GM19395 (cell line): ENCODE measurements at regions not wholly inside any gene's neighbourhood (a gene's known extent, or its start where the extent isn't known, plus 50 kb on each side); places are given as distances from the start of the nearest gene placed in this dataset.
"Not testable (repeated sequence)": the region's sequence is repeated elsewhere in the genome, so short reads cannot be mapped to it uniquely, and the experiment has no call there.

Source experiments
- ATAC-seq: cut with Tn5 transposase; IDR thresholded peaks from one replicate; pipeline ENCODE4 v1.9.1; 2021; ENCODE audit warnings: mild to moderate bottlenecking, moderate library complexity; ENCODE audit not compliant: unreplicated experiment

DNA sequence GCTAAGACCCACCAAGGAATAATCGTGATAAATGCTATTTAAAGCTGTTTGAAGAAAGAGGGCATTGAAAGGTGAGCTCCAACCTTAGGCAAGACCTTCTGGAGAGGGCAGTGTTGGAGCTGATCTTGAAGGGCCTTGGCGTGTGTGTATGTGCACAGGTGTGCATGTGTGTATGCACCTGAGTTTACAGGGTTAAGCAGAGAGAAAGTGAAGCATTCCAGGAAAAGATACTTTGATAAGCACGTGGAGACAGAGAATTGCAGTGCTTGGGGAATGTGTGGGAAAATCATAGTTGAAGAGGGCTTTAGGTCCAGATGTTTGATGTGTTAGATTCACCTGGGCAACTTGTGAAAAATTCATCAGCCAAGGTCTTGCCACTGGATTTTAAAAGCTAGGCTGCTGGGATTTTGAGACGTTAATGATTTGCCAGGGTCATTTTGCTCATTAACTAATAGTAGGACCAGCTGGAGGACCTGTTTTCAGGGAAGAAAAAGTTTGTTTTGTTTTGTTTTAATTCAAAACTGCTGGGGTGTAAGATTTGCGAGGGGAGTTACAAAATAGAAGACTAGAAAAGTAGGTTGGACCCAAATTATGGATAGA, 78.3 kb upstream of the ANKRD55 start:
- no peak for ATAC-seq

- ATAC-seq: no peak
These were observed 77.6 kb upstream of the ANKRD55 start for GRCh38 chr5:56310711-56311204.

DNA sequence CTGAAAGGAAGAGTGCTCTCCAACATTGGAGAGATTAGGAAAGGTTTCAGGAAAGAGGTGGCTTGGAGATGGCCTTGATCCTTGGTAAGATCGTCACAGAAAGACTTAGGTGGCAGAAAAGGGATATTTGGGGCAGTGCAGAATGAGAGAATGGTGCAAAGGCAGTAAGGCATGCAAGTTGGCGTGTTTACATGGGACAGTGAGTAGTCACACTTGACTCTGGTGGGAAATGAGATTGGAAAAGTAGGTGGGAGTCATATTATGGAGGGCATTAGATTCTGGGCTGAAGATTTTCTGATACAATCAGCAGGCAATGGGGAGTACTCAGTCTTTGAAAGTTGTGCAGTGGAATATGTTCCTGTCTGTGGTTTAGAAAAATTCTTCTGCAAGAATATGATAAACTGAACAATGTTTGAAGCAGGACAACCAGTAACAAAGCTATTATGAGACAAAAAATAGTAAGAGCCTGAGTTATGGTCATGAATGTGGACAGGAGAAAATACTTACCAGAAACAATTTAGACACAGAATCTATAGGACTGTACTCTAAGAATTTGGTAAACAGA, 76.2 kb upstream of the ANKRD55 start:
- ATAC-seq: no peak

DNA sequence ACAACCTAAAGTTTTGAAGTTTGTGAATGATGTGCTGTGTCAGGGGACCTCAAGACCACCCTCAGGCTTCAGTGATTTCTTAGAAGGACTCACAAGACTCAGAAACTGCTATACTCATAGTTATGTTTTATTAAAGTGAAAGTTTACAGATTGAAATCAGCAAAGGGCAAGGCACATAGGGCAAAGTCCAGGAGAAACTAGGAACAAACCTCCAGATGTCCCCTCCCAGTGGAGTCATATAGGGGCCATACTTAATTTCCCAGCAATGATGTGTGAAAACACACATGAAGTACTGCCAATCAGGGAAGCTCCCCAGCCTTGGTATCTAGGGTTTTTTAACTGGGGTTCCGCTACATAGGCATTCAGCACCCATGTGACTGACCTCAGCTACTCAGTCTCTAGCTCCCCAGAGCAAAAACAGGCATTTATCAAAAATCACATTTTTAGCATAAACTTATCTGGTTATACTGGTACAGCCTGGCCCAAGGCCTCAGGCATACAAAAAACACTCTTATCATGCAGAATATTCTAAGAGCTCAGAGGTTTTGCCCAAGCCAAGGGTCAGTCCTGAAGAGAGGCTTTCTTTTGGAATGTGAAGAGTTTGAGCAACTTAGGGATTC, 74.7 kb upstream of the ANKRD55 start:
- ATAC-seq: no peak

DNA sequence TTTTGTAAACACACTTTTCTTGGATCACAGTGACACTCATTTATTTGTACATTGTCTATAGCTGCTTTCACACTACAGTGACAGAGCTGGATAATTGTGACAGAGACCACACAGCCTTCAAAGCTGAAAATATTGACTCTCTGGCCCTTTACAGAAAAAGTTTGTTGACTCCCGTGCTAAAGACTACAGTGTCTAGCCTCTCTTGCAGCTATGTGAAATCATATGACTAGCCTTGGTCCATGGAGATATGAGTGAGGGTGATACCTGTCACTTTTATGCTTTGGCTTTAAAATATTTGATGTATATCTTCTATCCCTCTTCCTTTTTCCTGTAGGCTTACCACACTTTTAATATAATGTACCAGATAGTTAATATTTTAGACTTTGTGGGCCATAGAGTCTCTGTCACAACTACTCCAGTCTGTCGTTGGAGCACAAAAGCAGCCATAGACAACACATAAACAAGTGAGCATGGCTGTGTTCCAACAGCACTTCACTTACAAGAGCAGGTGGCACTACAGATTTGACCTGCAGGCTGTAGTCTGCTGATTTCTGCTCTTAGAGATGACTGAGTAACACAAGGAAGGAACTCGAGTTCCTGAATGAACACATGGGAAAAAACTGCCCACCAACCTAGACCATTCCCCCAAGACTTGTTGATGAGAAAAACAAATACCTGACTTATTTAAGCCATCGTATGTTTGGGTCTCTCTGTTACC, 73.5 kb upstream of the ANKRD55 start:
- no peak for ATAC-seq

DNA sequence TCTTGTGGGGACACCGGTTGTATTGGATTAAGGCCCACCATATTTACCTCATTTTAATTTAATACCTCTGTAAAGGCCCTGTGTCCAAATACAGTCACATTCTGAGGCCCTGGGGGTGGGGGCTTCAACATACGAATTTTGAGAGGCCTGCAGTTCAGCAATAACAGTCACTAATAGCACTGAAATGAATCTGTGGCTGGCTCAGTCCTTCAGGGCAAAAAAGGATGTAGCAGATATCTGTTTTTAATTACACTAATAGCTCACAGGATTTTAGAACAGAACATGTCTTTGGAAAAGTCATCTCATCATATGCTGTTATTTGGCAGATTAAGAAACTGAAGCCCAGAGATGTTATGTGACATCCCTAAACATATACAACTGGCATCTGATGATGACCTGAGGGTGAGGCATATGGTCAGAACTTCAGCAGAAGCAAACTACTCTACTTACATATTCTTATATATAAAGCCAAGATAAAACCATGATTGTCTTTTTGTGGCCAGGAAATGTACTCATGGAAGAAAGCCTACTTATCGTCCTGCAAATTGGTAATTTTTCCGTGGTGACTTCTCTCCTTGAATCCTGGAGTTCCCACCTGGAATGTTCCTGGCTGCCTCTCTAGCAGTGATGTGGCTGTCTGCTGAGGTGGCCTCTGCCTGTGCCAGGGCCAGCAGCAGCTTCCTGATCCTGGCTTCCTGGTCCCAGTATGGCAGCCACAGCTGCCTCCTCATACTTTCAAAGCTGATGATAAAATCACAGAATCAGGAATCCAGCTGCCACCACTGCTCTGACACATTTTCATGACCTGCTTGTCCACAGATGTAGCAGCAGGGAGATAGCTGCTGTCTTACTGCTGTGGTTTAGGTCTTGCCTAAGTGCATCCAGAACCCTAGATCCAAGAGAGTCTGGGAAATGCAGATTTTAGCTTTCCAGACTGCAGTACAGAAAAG, 72.1 kb upstream of the ANKRD55 start:
- no peak for ATAC-seq

- no peak for ATAC-seq
These were observed 70.4 kb upstream of the ANKRD55 start for GRCh38 chr5:56303511-56303910.

GRCh38 chr5:56302027-56302426, 68.9 kb upstream of the ANKRD55 start:
- no peak for ATAC-seq

GRCh38 chr5:56301069-56301468, 67.9 kb upstream of the ANKRD55 start:
- ATAC-seq: no peak

- ATAC-seq: no peak
These were observed 66.1 kb upstream of the ANKRD55 start for GRCh38 chr5:56299212-56299611.

DNA sequence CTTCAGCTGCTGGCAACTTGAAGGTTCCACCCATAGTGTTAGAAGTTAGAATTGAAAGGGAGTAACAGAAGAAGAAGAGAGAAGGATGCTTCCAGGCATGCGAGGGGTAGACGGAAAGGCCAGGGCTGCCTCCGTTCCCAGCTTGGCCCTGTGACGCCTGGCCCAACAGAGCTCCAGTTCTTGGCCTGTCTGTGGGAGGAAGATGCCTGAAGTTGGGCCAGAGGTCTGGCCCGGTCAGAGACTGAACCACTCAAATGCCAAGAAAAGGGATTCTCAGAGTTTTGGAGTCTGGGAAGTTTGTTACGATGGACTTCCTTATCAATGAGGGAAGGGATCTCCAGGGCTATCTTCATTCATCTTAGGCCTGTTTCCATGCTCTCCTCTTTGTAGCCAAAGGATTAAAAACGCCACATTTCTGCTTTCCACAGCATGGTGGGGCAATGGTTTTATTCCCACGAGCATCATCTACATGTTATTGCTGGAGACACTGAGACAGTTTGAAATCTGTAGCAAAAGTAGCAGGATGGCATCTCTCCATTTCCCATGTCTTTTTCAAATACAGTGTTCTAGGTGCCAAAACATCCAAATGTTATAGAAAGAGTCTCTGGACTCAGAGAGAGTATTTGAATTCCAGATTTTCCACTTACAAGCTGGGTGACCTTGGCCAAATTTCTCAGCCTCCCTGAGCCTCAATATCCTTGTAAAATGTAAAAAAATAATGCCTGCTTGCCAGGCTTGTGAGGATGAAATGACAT, 65.4 kb upstream of the ANKRD55 start:
- no peak for ATAC-seq

DNA sequence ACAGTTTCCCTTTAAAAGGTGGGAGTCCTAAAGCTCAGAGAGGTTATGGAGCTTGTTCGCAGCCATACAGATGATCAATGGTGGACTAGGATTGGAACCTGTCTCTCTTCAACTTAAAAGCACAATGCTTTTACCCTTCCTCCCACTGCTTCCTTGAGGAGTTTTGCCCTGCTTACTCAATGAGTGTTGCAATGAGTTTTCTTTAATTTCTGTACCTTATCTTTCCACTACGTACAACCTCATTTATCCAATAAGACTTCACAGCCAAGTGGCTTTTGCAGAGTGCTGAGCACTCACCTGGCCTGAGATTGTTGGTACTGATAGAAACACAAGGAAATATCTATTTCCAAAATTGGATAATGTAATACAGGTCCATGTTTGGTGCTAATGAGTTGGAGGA, 64.7 kb upstream of the ANKRD55 start:
- no peak for ATAC-seq

DNA sequence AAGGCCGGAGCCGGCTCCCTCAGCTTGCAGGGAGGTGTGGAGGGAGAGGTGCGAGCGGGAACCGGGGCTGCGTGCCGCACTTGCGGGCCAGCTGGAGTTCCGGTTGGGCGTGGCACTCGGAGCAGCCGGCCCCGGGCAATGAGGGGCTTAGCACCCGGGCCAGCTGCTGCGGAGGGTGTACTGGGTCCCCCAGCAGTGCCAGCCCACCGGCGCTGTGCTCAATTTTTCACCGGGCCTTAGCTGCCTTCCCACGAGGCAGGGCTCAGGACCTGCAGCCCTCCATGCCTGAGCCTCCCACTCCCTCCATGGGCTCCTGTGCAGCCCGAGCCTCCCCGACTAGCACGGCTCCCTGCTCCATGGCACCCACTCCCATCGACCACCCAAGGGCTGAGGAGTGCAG, 62.2 kb upstream of the ANKRD55 start:
- not testable (repeated sequence) for ATAC-seq

DNA sequence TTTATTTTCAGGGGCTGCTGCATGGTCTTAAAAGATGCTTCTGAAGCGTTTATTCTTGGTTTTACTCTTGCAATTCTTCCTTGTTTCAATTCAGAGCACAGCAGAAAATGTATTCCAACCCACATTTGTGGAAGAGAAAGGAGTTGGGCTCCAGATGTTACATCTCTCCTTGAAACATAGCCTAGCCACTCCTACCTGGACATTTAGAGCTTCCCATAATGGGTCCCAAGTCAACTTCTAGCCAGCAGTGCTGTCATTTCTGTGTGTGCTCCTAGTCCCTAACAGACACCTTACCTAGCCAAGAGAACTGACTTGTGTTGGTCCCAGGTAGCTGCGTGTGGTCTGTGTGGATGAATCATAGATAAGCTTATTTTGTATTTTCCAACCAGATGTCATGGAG, 61.2 kb upstream of the ANKRD55 start:
- ATAC-seq: no peak

- ATAC-seq: not testable (repeated sequence)
These were observed 59.7 kb upstream of the ANKRD55 start for GRCh38 chr5:56292874-56293273.

DNA sequence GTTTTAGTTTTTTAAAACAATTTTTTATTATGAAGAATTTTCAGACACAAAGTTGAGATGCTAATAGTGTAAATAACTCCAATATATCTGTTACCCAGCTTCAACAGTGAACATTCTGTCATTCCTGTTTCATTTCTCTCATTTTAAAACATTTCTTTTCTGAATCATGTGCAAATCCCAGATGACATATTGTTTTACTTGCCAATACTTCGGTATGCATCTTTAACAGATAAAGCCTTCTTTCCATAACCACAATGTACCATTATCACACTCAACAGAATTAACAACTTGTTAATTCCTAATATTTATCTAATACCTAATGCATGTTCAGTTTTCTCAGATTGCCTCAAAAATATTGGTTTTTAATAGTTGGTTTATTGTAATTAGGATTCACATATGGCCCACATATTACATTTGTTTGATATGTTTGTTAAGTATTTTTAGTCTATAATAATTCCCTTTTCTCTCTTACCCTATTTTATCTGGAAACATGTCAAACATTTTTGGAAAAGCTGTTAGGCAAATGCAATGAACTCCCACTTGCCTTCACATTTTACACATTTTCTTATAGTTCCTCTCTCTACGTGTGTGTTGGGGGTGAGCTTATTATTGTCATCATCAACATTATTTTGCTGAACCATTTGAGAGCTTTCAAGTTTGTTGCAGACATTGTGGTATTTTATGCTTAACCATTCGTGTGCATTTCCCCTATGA, 58.7 kb upstream of the ANKRD55 start:
- ATAC-seq: no peak

GRCh38 chr5:56291079-56291643, 58.0 kb upstream of the ANKRD55 start:
- ATAC-seq: no peak

GRCh38 chr5:56290378-56291078, 57.4 kb upstream of the ANKRD55 start:
- no peak for ATAC-seq
